ENCODE measurements at regions not wholly inside any gene's neighbourhood (a gene's known extent, or its start where the extent isn't known, plus 50 kb on each side); places are given as distances from the start of the nearest gene placed in this dataset.

- no peaks in the 10 kb centered on the region for H3K36me3 ChIP-seq
- no peaks in the 10 kb centered on the region for H3K9me3 ChIP-seq
- TF ChIP-seq POLR2A (IDR thresholded peaks at IDR 0.05): no peak
- H3K27me3 ChIP-seq: no peaks in the 10 kb centered on the region
- H3K4me1 ChIP-seq: no peaks in the 10 kb centered on the region
- intact Hi-C loops (cut with DNase I): no loop called here
- no peak overlapping the region for H3K4me3 ChIP-seq
- H3K27ac ChIP-seq: no peak overlapping the region
- DNase-seq (ENCODE audit: extremely low spot score in 2 of 2): no peak
Observed at GRCh38 chr7:33825644-33826043, 79.7 kb upstream of the BMPER start.

GRCh38 chr7:33829536-33829935, 75.8 kb upstream of the BMPER start:
- no peak overlapping the region for H3K4me3 ChIP-seq
- intact Hi-C loops (cut with DNase I): no loop called here
- TF ChIP-seq POLR2AphosphoS5 (IDR thresholded peaks at IDR 0.05; ENCODE audit: insufficient read depth in 1 of 2, low read depth in 1 of 2) (no peak), POLR2A (IDR thresholded peaks at IDR 0.05) (no peak), CTCF (IDR thresholded peaks at IDR 0.05) (no peak)
- peaks cover 9% of the 10 kb centered on the region for H3K4me1 ChIP-seq
- H3K27ac ChIP-seq: no peak overlapping the region
- H3K9me3 ChIP-seq: no peaks in the 10 kb centered on the region
- H3K27me3 ChIP-seq: no peaks in the 10 kb centered on the region
- no peaks in the 10 kb centered on the region for H3K36me3 ChIP-seq
- no peak for DNase-seq (ENCODE audit: extremely low spot score in 2 of 2)

DNA sequence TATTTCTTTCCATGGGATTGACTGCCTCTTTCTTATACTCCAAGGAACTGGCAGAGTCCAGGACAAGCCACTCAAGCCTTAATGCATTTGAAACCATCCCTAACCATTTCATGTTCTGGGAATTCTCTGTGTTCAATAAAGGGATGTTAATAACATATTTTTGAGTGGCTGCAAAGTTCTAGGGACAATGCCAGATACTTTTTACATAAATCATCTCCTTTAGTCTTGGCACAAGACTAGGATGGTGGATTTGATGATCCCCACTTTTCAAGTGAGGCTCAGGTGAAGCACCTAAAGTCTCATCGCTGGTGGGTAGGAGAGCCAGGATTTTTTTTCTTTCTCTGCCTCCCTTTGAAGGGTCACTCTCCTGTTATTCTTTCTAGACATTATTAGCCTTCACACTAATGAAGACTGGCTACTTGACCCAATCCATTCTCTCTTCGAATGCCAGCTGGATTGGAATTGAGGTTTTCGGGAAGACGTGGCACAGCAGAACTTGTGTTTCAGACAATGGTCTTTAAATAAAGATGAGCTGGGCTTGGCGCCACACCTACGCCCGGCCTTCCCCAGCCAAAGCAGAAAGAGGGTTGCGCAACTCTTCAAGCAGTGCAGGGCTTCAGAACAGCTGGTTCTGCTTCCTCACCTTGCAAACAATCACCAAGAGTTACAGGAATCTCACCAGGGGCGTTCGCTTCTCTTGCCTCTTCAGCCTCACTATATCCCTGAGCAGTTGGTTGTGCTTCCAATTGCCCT, 73.8 kb upstream of the BMPER start:
- no peaks in the 10 kb centered on the region for H3K36me3 ChIP-seq
- no peak overlapping the region for H3K4me3 ChIP-seq
- intact Hi-C loops (cut with DNase I): no loop called here
- no peaks in the 10 kb centered on the region for H3K9me3 ChIP-seq
- no peak for TF ChIP-seq POLR2A (IDR thresholded peaks at IDR 0.05)
- no peak for TF ChIP-seq CTCF (IDR thresholded peaks at IDR 0.05)
- TF ChIP-seq POLR2AphosphoS5 (IDR thresholded peaks at IDR 0.05; ENCODE audit: insufficient read depth in 1 of 2, low read depth in 1 of 2): no peak
- H3K27ac ChIP-seq: no peak overlapping the region
- DNase-seq (ENCODE audit: extremely low spot score in 2 of 2): no peak
- H3K27me3 ChIP-seq: no peaks in the 10 kb centered on the region
- peaks cover 9% of the 10 kb centered on the region for H3K4me1 ChIP-seq

- peaks cover 9% of the 10 kb centered on the region for H3K4me1 ChIP-seq
- no peaks in the 10 kb centered on the region for H3K9me3 ChIP-seq
- H3K27ac ChIP-seq: no peak overlapping the region
- no peaks in the 10 kb centered on the region for H3K36me3 ChIP-seq
- H3K4me3 ChIP-seq: no peak overlapping the region
- H3K27me3 ChIP-seq: no peaks in the 10 kb centered on the region
- TF ChIP-seq CTCF (IDR thresholded peaks at IDR 0.05) (no peak), POLR2A (IDR thresholded peaks at IDR 0.05) (no peak)
- DNase-seq (ENCODE audit: extremely low spot score in 2 of 2): no peak
- intact Hi-C loops (cut with DNase I): no loop called here
Observed at GRCh38 chr7:33832271-33832721, 73.0 kb upstream of the BMPER start.

DNA sequence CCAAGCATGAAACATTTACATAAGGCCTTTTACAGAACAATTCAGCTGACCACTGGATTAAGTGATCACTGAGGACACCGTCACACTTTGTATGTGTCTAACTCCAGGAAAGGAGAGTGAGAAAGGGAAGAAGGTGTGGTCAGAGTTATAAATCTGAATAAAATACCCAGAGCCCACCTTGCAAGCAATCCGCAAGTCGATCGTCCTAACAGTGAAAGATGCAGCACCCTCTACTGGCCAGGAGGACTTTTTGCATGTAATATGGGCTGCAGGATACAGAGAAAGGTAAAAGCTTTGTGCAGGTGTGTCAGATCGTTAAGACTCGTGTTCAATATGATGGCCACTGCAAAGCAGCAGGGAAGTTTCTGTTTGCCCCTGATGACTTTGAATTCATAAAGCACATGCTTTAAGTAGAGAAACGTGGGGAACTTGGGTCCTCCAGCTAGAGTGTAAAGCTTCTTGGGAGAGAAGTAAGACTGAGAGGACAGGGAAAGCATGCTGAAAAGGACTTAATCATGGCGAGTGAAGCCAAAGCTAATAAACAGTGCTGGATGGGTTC, 68.5 kb upstream of the BMPER start:
- no peaks in the 10 kb centered on the region for H3K36me3 ChIP-seq
- no peaks in the 10 kb centered on the region for H3K27me3 ChIP-seq
- no peak overlapping the region for H3K27ac ChIP-seq
- intact Hi-C loops (cut with DNase I): no loop called here
- H3K4me3 ChIP-seq: no peak overlapping the region
- H3K9me3 ChIP-seq: no peaks in the 10 kb centered on the region
- TF ChIP-seq POLR2A (IDR thresholded peaks at IDR 0.05): no peak
- TF ChIP-seq CTCF (IDR thresholded peaks at IDR 0.05): no peak
- TF ChIP-seq POLR2AphosphoS5 (IDR thresholded peaks at IDR 0.05; ENCODE audit: insufficient read depth in 1 of 2, low read depth in 1 of 2): no peak
- no peak for DNase-seq (ENCODE audit: extremely low spot score in 2 of 2)
- peaks cover 2% of the 10 kb centered on the region for H3K4me1 ChIP-seq
